HG03354 (cell line): ENCODE measurements at regions not wholly inside any gene's neighbourhood (a gene's known extent, or its start where the extent isn't known, plus 50 kb on each side); places are given as distances from the start of the nearest gene placed in this dataset.
"Not testable (repeated sequence)": the region's sequence is repeated elsewhere in the genome, so short reads cannot be mapped to it uniquely, and the experiment has no call there.

Experiments
- ATAC-seq: cut with Tn5 transposase; IDR thresholded peaks from one replicate; pipeline ENCODE4 v1.9.1; 2021; ENCODE audit warnings: mild to moderate bottlenecking; ENCODE audit not compliant: unreplicated experiment, poor library complexity, severe bottlenecking

- ATAC-seq: not testable (repeated sequence)
Observed at GRCh38 chr12:9454021-9454420, 153.7 kb downstream of the KLRB1 start.

GRCh38 chr12:9450127-9450567, 157.6 kb downstream of the KLRB1 start:
- ATAC-seq: not testable (repeated sequence)

GRCh38 chr12:9449657-9450126, 158.0 kb downstream of the KLRB1 start:
- not testable (repeated sequence) for ATAC-seq

GRCh38 chr12:9449181-9449580, 158.5 kb downstream of the KLRB1 start:
- ATAC-seq: no peak

- not testable (repeated sequence) for ATAC-seq
Observed at GRCh38 chr12:9448648-9449047, 159.1 kb downstream of the KLRB1 start.

- ATAC-seq: peak; percentile 77
Observed at GRCh38 chr12:9447791-9448614, 159.7 kb downstream of the KLRB1 start.

DNA sequence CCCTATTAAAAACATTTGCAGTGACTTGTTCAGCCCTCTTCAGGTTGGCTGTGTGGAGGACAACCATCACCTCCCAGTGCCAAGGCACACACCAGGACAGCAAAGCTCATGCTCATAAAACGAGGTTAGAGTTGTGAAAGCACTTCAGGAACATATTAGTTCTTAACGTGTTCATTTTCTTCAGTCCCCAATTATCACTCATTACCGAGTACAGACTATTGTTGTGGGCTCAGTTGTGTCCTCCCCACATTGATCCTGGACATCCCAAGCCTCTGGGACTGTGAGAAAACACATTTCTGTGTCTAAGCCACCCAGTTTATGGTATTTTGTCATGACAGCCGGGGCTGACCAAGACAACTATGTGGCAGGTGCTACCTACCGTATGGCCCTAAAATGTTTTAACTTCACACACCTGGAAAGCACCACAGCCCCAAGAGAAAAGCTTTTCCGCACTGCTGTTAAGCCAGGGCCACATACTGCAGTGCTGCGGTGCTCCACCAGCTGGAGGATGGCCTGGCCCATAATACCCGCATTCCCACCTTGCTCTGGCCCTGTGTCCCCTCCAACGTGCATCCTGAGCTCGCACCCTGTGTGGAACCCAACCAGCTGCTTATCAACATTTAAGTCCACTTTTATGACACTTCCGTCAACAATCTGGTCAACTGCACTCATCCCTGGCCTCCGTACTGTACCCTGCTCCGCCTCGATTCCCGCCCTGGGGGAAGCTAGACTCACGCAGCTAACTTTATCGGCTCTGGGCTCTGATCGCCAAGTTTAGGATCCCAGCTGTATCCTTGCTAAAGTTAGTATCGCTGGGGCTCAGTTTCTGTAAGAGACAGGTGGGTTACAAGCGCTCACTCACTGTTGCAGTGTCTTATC, 160.6 kb downstream of the KLRB1 start:
- ATAC-seq: peak; percentile 38

- not testable (repeated sequence) for ATAC-seq
Observed at GRCh38 chr12:9440428-9440827, 167.3 kb downstream of the KLRB1 start.

DNA sequence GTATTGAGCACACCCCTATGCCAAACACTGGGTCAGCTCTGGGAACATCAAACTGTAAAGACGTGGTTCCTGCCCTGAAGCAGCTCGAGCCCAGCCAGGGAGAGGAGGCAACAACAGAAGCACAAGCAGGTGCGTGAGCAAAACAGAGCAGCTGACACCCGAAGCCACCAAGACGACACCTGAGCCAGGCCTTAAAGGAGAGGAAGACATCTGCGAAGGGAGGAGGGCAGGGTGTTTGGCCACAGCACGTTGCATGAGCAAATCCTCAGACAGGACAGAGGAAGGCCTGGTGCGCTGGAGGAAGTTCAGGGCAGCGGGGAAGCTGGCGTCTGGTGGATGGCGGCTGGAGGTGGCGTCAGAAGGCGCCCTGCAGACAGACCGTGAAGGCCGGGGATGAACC, 172.0 kb downstream of the KLRB1 start:
- ATAC-seq: not testable (repeated sequence)

DNA sequence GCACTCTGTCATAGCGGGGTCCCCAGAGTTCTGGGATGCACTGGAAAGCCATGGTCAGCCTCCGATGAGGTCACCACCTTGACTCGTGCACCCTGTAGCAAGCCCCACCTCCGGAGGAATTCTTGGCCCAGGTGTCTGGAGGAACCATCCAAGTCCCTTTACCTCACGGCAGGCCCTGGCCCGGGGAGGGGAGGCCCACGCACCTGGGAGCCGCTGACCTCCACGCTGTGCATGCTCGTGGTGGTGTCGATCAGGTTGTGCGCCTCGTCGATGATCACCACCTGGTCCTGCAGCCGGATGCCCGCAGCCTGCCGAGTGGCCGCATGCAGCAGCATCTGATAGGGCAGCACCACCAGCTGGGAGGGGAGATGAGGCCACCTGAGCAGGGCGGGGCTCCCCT, 177.3 kb downstream of the KLRB1 start:
- ATAC-seq: not testable (repeated sequence)

DNA sequence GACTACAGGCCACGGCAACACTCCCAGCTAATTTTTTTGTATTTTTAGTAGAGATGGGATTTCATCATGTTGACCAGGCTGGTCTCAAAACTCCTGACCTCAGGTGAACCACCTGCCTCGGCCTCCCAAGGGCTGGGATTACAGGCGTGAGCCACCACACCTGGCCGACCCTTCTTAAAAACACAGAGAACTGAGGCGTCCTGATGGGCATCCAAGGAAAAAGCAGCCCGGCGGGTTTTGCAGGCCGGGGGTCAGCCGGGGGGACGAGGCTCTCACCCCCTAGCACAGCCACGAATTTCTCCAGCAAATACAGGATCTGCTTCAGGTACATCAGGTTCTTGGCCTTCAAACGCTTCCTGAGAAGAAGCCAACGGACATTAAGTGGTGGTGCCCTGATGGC, 178.9 kb downstream of the KLRB1 start:
- ATAC-seq: not testable (repeated sequence)

DNA sequence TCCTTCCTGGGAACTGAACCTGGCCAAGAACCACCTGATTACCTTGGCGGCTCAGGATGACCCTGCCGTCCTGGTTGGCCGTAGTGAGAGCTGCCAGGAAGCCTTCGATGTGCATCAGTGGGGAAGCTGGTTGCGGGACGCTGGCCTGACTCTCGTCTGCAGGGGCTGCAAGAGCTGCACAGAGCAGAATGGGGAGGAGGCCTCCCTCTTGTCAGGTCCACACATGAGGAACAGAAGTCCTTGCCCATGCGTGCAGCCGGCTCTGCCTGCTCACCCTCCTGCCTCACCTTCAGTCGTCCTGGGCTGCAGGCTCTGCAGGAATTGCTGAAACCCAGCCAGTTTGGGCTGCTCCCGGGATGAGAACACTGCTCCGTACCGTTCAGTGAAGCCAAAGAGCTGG, 182.3 kb downstream of the KLRB1 start:
- not testable (repeated sequence) for ATAC-seq

GRCh38 chr12:9424175-9424740, 183.5 kb downstream of the KLRB1 start:
- ATAC-seq: not testable (repeated sequence)

- not testable (repeated sequence) for ATAC-seq
Observed at GRCh38 chr12:9422689-9423088, 185.0 kb downstream of the KLRB1 start.

DNA sequence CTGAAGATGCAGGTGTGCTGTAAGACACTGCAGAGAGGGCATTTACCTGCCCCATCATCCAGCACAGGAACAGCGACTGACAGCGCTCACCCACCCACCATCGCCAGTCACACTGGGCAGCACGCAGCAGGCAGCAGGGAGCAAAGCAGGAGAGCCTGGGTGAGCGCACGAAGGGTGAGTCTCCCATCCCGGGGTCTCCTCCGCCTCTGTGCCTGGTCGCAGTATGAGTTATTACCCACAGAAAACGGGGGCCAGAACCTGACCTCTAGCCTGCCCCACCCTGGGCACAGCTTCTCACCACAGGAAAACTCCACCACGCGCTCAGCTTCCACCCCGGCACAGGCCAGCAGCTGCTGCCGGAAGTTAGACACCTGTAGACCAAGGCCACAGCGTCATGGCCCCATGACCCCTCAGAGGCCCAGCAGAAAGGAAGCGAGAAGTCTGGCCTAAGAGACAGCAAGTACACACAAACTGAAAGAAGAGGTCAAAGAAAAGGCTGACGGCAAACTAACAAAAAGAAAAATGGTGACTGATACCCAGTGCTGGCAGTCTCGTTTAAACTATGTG, 186.1 kb downstream of the KLRB1 start:
- ATAC-seq: not testable (repeated sequence)

DNA sequence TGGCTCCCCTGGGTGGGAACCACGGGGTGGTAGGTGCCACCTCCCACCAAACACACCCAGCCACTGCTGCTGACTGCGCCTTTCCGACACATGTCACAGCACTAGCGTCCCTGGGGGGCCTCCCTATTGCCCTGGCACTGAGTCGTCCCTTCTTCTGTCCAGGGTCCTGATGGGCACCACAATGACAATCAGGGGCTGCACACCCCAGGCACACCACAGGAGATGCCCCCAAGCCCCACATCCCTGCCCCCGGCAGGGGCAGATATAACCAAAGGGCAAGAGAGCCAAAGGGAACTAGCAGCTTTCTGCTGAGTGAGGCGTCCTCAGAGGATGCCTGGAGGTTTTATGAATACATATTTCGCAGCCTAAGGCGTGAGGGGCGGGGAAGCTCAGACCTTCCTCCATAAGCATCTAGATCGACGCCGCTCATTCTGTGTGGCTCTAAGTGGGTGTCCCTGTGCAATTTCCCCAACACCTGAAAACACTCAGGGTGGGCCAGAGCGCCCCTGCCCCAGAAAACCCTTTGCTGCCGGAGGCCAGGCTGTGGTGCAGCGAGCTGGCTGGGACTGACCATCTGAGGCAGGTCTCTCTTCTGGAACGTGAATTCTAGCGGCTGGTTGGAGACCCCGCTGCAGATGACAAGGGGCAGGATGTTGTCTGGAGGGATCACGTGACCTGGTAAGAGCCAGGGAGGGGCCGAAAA, 186.7 kb downstream of the KLRB1 start:
- not testable (repeated sequence) for ATAC-seq

DNA sequence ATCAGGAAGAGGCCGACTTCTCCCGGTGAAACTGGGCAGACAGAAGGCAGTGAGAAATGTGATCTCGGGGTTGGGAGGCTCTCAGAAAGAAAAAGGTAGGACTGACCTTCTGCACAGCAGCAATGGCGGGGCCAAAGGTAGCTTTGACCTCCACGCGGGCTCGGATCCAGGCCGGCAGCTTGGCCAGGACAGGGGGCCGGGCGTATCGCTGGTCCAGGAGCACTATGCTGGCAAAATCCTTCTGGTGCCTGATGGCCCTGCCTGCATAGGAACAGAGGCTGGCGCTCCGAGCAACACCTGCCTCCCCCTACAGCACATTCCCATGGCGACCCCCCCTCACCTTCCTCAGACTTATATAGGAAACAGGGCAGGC, 189.1 kb downstream of the KLRB1 start:
- ATAC-seq: not testable (repeated sequence)

DNA sequence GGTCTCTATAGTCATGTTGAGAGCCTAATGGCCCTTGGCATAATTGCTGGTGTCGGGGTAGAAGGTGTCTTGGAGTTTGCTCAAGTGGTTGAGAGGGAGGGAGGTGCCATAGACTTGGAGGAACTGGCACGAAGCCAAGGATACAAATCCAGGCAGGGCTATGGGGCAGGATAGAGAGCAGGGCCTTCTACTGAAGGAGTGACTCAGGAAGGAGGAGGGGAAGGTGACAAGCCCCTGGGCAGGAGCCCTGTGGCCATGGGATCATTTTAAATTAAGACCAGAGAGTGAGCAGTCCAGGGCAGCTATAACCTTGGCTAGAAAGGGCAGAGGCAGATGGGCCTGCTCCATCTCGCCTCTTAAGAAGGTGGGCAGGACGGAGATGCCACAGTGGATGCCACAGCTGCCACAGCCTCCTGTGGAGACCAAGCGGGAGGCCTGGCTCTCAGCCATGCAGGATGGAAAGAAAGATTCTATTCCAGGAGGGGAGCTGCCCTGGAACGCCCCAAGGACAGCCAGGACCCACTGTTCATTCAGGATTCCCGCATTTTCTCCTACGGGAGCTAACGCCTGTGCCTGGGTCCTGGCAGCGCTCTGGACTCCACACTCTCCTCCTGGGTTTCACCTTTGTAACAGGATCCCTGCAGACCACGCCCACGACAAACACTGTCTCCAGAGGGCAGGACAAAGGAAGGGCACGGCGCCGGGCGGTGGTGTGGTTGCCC, 189.6 kb downstream of the KLRB1 start:
- ATAC-seq: not testable (repeated sequence)

- ATAC-seq: not testable (repeated sequence)
Observed at GRCh38 chr12:9417341-9417740, 190.4 kb downstream of the KLRB1 start.
